ENCODE measurements at regions not wholly inside any gene's neighbourhood (a gene's known extent, or its start where the extent isn't known, plus 50 kb on each side); places are given as distances from the start of the nearest gene placed in this dataset.

- no peak for DNase-seq (ENCODE audit: low read depth in 4 of 4, low spot score in 3 of 4)
These were observed 53.1 kb upstream of the ATL2 start for GRCh38 chr2:38430196-38430595.

GRCh38 chr2:38427936-38428335 lies 50.9 kb upstream of the ATL2 start:
- no peak for DNase-seq (ENCODE audit: low read depth in 4 of 4, low spot score in 3 of 4)

- DNase-seq (ENCODE audit: low read depth in 4 of 4, low spot score in 3 of 4), result no peak
These were observed 50.0 kb upstream of the ATL2 start for GRCh38 chr2:38427054-38427453.

Data from right renal pelvis (tissue), 4 donors.